AG08395 (cell line): ENCODE measurements at regions not wholly inside any gene's neighbourhood (a gene's known extent, or its start where the extent isn't known, plus 50 kb on each side); places are given as distances from the start of the nearest gene placed in this dataset.
"Not testable (repeated sequence)": the region's sequence is repeated elsewhere in the genome, so short reads cannot be mapped to it uniquely, and the experiment has no call there.

ENCODE experiments used
- DNase-seq: peaks from one replicate; pipeline ENCODE4 v3.0.0; 2012; ENCODE audit warnings: mixed read lengths, low spot score

GRCh38 chr21:31609081-31609480 lies 50.4 kb upstream of the SOD1 start:
- no peak for DNase-seq

- DNase-seq = no peak
Observed at GRCh38 chr21:31607791-31608190, 51.7 kb upstream of the SOD1 start.

- DNase-seq = no peak
Observed at GRCh38 chr21:31606081-31606874, 53.2 kb upstream of the SOD1 start.

- peak; percentile 74 for DNase-seq
Observed at GRCh38 chr21:31604591-31605190, 54.8 kb upstream of the SOD1 start.

GRCh38 chr21:31599563-31599962 lies 59.9 kb upstream of the SOD1 start:
- no peak for DNase-seq

GRCh38 chr21:31599013-31599412 lies 60.5 kb upstream of the SOD1 start:
- no peak for DNase-seq

- DNase-seq = no peak
Observed at GRCh38 chr21:31597683-31598082, 61.8 kb upstream of the SOD1 start.

- DNase-seq = no peak
Observed at GRCh38 chr21:31596055-31596454, 63.4 kb upstream of the SOD1 start.

GRCh38 chr21:31594726-31595125 lies 64.8 kb upstream of the SOD1 start:
- no peak for DNase-seq

- no peak for DNase-seq
Observed at GRCh38 chr21:31594279-31594678, 65.2 kb upstream of the SOD1 start.

- no peak for DNase-seq
Observed at GRCh38 chr21:31592963-31593560, 66.4 kb upstream of the SOD1 start.

GRCh38 chr21:31592516-31592915 lies 67.0 kb upstream of the SOD1 start:
- no peak for DNase-seq

- DNase-seq = no peak
Observed at GRCh38 chr21:31589820-31590219, 69.7 kb upstream of the SOD1 start.

GRCh38 chr21:31586118-31586517 lies 73.4 kb upstream of the SOD1 start:
- DNase-seq = no peak

GRCh38 chr21:31583937-31584336 lies 75.6 kb upstream of the SOD1 start:
- DNase-seq = not testable (repeated sequence)

- no peak for DNase-seq
Observed at GRCh38 chr21:31583498-31583897, 76.0 kb upstream of the SOD1 start.

GRCh38 chr21:31580866-31581276 lies 78.6 kb upstream of the SOD1 start:
- DNase-seq = peak; percentile 68

- no peak for DNase-seq
Observed at GRCh38 chr21:31577271-31577670, 82.2 kb upstream of the SOD1 start.

GRCh38 chr21:31576428-31576827 lies 83.1 kb upstream of the SOD1 start:
- no peak for DNase-seq

GRCh38 chr21:31573217-31573616 lies 86.3 kb upstream of the SOD1 start:
- no peak for DNase-seq

GRCh38 chr21:31571879-31572278 lies 87.6 kb upstream of the SOD1 start:
- no peak for DNase-seq

GRCh38 chr21:31570824-31571566 lies 88.5 kb upstream of the SOD1 start:
- DNase-seq = no peak

GRCh38 chr21:31566611-31567010 lies 92.9 kb upstream of the SOD1 start:
- no peak for DNase-seq
